NT2/D1 (cell line): ENCODE measurements at regions not wholly inside any gene's neighbourhood (a gene's known extent, or its start where the extent isn't known, plus 50 kb on each side); places are given as distances from the start of the nearest gene placed in this dataset.

Source experiments
- SUZ12 ChIP-seq: IDR thresholded peaks from 2 replicates; pipeline ENCODE4 v1.6.1; 2011; ENCODE audit not compliant: insufficient read length, insufficient read depth; ENCODE audit errors: extremely low read depth
- ZNF274 ChIP-seq: IDR thresholded peaks from 2 replicates; pipeline ENCODE4 v1.6.1; 2011; ENCODE audit warnings: mild to moderate bottlenecking, low read depth, low read length

- TF ChIP-seq ZNF274 (no peak), SUZ12 (no peak)
Observed at GRCh38 chr5:74009502-74009901, 383.5 kb downstream of the ARHGEF28 start.
